Hematopoietic multipotent progenitor cell (in vitro differentiated cells): ENCODE measurements at regions not wholly inside any gene's neighbourhood (a gene's known extent, or its start where the extent isn't known, plus 50 kb on each side); places are given as distances from the start of the nearest gene placed in this dataset.

ENCODE experiments used
- DNase-seq, 3 donors: peaks; one replicate each; pipeline ENCODE4 v3.0.0-alpha.2; 2011 to 2015; ENCODE audit warnings: low read depth in 2 of 3, low spot score in 2 of 3

DNA sequence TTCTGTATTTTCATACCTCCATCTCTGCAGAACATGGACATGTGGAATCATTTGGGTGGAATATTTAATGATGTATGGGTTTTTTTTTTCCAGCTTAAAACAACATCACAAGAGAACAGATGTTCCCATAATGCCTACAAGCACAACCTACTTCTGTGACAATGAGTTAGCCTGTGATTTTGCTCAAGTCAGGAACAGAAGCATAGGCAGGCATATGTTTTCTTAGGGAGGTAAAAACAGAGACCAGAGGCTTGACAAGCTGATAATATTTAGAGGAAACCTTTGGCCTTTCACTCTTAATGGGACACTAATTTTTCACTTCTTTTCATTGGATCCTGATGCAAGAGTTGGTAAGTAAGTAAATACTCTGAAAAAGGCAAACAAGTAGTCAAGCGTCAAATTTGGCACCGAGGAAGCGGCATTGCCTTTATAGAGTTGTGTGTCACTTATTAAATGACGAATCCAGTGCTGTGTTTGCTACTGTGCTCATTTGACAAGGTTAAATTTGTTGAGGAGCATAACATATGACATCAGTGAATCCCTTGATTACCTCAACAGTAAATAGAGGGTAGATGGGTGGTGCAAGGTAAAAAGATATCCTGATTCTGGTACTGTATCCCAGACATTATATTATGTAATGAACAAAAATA, 66.7 kb upstream of the RBMS3 start:
- DNase-seq = no peak

DNA sequence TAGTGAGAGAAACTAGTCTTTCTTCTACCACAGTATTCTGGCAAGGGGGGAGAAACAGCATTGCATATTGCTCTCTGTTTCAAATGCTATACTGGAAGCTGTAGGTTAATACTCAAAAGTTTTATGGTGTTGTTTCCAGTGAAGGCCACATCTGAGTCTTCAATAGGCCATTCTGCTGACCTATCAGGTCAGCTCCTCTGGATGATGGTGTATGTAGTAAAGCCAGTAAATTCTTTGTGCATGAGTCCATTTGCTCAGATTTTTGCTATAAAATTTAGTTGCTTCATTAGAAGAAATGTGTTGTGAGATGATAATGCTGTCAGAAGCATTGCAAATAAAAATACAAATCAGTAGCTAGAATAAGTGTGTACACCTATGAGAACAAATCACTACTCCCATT, 64.9 kb upstream of the RBMS3 start:
- DNase-seq = no peak

DNA sequence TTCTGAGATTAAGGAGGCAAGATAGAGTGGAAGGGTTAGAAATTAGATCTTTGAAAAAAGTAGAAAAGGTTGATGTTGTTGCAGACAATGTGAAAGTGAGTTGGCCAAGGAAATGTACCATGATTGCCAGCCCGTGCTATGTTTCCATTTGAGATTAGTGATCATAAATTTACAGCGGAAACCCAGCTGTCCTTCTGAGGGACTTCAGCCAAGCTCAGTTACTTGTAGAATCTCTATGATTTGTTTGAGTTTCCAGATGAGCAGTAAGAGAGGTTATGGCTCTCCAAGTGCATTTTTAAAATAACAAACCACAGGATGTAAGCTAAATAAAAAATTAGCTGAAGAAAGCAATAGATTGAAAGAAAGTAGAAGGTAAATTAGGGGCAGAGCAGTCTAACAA, 54.2 kb upstream of the RBMS3 start:
- DNase-seq = no peak

DNA sequence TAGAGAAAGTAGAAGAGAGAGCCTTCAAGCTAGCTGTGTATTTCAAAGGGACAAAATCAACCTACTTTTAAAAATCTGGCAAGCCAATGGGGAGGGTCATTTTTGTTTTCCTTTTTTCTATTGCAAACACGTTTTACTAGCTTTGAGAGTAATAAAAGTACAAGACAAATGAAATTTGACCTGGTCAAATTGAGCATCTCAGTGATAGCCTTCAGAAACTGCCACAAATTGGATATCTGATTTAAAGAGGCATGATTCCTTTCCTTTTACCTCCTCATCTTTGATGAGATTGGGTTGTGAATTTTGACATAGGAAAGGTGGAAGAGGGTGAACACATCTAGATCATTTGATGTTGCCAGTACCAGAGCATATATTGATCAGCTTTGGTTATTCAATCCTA, 53.6 kb upstream of the RBMS3 start:
- no peak for DNase-seq
